HepG2 (cell line): ENCODE measurements at regions not wholly inside any gene's neighbourhood (a gene's known extent, or its start where the extent isn't known, plus 50 kb on each side); places are given as distances from the start of the nearest gene placed in this dataset.
A peak's percentile ranks its signal among the peaks of the same experiment; 100 is the strongest.

ENCODE experiments used
- ARID5B ChIP-seq: IDR thresholded peaks from 2 replicates; pipeline ENCODE4 v1.4.0; 2020; ENCODE audit warnings: mild to moderate bottlenecking, missing genetic modification reagents
- FOXA1 ChIP-seq, 2 experiments: fragments of 450-650 bp in 1 of 2; sonication (generic) in 1 of 2; formaldehyde crosslinking in 1 of 2; IDR thresholded peaks; 2 replicates each; pipeline versions ENCODE4 v1.4.0 to v1.6.1; 2016 to 2020; ENCODE audit warnings: missing genetic modification reagents in 1 of 2
- KLF12 ChIP-seq: sonication (generic); formaldehyde crosslinking; IDR thresholded peaks from 2 replicates; pipeline ENCODE4 v1.4.0; 2020; ENCODE audit warnings: missing genetic modification reagents, borderline replicate concordance
- KLF16 ChIP-seq, 2 experiments: sonication (generic) in 1 of 2; formaldehyde crosslinking in 1 of 2; IDR thresholded peaks; 2 replicates each; pipeline versions ENCODE4 v1.6.1 to v1.8.0; 2016 to 2023; ENCODE audit warnings: missing genetic modification reagents in 2 of 2, missing compliant biosample characterization in 1 of 2
- POGZ ChIP-seq: sonication (generic); formaldehyde crosslinking; IDR thresholded peaks from 2 replicates; pipeline ENCODE4 v1.4.0; 2020; ENCODE audit warnings: mild to moderate bottlenecking, missing genetic modification reagents
- PREB ChIP-seq: sonication (generic); formaldehyde crosslinking; IDR thresholded peaks from 2 replicates; pipeline ENCODE4 v1.4.0; 2020; ENCODE audit warnings: missing genetic modification reagents
- RCOR2 ChIP-seq: IDR thresholded peaks from 2 replicates; pipeline ENCODE4 v1.6.1; 2016; ENCODE audit warnings: missing biosample characterization, missing genetic modification reagents
- RERE ChIP-seq: IDR thresholded peaks from 2 replicates; pipeline ENCODE4 v1.6.1; 2016; ENCODE audit warnings: low read depth, missing genetic modification reagents, missing compliant biosample characterization
- RNF2 ChIP-seq: fragments of 450-650 bp; conservative IDR thresholded peaks from 2 replicates; pipeline ENCODE4 v1.6.1; 2016; ENCODE audit warnings: low read depth
- SIX1 ChIP-seq: sonication (generic); formaldehyde crosslinking; IDR thresholded peaks from 2 replicates; pipeline ENCODE4 v1.4.0; 2020; ENCODE audit warnings: missing genetic modification reagents, borderline replicate concordance
- SMYD3 ChIP-seq: sonication (generic); formaldehyde crosslinking; IDR thresholded peaks from 2 replicates; pipeline ENCODE4 v1.8.1; 2023; ENCODE audit warnings: mild to moderate bottlenecking, missing genetic modification reagents
- THAP9 ChIP-seq: sonication (generic); formaldehyde crosslinking; IDR thresholded peaks from 2 replicates; pipeline ENCODE4; 2020; ENCODE audit warnings: missing genetic modification reagents, mild to moderate bottlenecking, borderline replicate concordance
- TP53 ChIP-seq: sonication (generic); formaldehyde crosslinking; conservative IDR thresholded peaks from 2 replicates; pipeline ENCODE4 v1.4.0; 2020; ENCODE audit warnings: missing genetic modification reagents
- ZBTB1 ChIP-seq: sonication (generic); formaldehyde crosslinking; IDR thresholded peaks from 2 replicates; pipeline ENCODE4 v1.4.0; 2020; ENCODE audit warnings: missing genetic modification reagents, borderline replicate concordance
- ZSCAN22 ChIP-seq: sonication (generic); formaldehyde crosslinking; IDR thresholded peaks from 2 replicates; pipeline ENCODE4 v1.4.0; 2020; ENCODE audit warnings: mild to moderate bottlenecking, missing genetic modification reagents

GRCh38 chr12:98126637-98127335 is 388.6 kb upstream of the TMPO start (continued):
- TF ChIP-seq RERE (CRISPR knock-in tag) (no peak), RNF2 (no peak), KLF12 (CRISPR knock-in tag) (no peak), KLF16 (CRISPR knock-in tag; IDR thresholded peaks at IDR 0.05) (no peak), ZSCAN22 (CRISPR knock-in tag) (no peak), ZBTB1 (CRISPR knock-in tag) (no peak), THAP9 (no peak), POGZ (peak; percentile 41; the same call in 1 of the 2 replicates), FOXA1 (IDR thresholded peaks at IDR 0.05) (no peak), FOXA1 (CRISPR knock-in tag; IDR thresholded peaks at IDR 0.05) (no peak), RCOR2 (CRISPR knock-in tag) (no peak), ARID5B (CRISPR knock-in tag) (peak; percentile 47), TP53 (CRISPR knock-in tag) (no peak), SMYD3 (CRISPR knock-in tag) (no peak), PREB (CRISPR knock-in tag) (no peak), SIX1 (CRISPR knock-in tag) (peak; percentile 57; the same call in 1 of the 2 replicates)
